ENCODE measurements at regions not wholly inside any gene's neighbourhood (a gene's known extent, or its start where the extent isn't known, plus 50 kb on each side); places are given as distances from the start of the nearest gene placed in this dataset.

GRCh38 chr6:29884261-29884660 is 56.6 kb downstream of the HLA-G start:
- DNase-seq (ENCODE audit: low spot score): no peak

GRCh38 chr6:29886701-29887100 is 55.6 kb upstream of the HLA-A start:
- no peak for DNase-seq (ENCODE audit: low spot score)

GRCh38 chr6:29887330-29887818 is 55.0 kb upstream of the HLA-A start:
- peak; percentile 29 for DNase-seq (ENCODE audit: low spot score)

GRCh38 chr6:29887819-29888776 is 54.2 kb upstream of the HLA-A start:
- no peak for DNase-seq (ENCODE audit: low spot score)

All from NAMALWA (cell line).